ENCODE measurements at regions not wholly inside any gene's neighbourhood (a gene's known extent, or its start where the extent isn't known, plus 50 kb on each side); places are given as distances from the start of the nearest gene placed in this dataset.

- no peak for DNase-seq (ENCODE audit: low read depth)
Observed at GRCh38 chr10:105982735-105983134, 1181.8 kb downstream of the SORCS1 start.

- DNase-seq (ENCODE audit: low read depth), result no peak
Observed at GRCh38 chr10:105981679-105982078, 1182.8 kb downstream of the SORCS1 start.

GRCh38 chr10:105974803-105975456 is 1189.6 kb downstream of the SORCS1 start:
- DNase-seq (ENCODE audit: low read depth), result no peak

DNA sequence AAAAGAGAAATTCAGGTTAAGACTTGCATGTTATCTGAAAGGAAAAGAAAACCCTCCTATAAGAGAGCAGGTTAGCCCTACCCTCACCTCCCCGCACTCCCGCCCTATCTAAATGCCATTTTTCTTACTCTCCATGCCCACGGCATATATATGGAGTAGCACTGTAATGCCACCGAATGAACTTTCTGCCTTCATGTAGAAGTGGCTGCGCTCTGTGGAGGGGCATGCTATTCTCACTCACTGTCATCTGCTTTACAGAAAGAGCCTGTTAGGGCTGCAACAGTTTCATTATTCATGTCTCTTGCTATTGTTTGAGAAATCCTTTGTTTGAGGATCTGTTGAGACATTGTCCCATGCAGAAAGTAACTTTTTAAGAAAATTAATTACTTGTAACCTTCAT is 1190.6 kb downstream of the SORCS1 start:
- DNase-seq (ENCODE audit: low read depth), result no peak

GRCh38 chr10:105973360-105973759 is 1191.1 kb downstream of the SORCS1 start:
- no peak for DNase-seq (ENCODE audit: low read depth)

DNA sequence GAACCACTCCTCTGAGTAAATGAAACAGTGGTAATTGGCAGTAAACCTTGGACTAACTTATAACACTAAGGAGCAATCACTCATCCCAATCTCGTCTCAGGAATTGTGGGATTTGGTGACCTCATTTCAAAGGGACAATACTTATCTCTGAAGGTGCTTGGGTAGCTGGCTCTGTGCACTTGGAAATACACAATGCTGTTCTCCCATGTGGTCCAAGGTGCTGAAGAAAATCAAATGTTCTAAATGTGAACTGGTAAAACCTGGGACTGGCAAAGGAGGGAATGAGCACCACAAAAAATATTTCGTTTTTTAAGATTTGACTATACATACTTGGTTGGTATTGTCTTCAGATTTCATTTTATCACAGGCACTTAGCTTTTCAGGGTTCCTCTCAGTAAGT is 1193.0 kb downstream of the SORCS1 start:
- no peak for DNase-seq (ENCODE audit: low read depth)

- peak; percentile 5 for DNase-seq (ENCODE audit: low read depth)
Observed at GRCh38 chr10:105969884-105970377, 1194.6 kb downstream of the SORCS1 start.

- DNase-seq (ENCODE audit: low read depth), result no peak
Observed at GRCh38 chr10:105968666-105969065, 1195.8 kb downstream of the SORCS1 start.

GRCh38 chr10:105967256-105967655 is 1197.2 kb downstream of the SORCS1 start:
- DNase-seq (ENCODE audit: low read depth), result no peak

DNA sequence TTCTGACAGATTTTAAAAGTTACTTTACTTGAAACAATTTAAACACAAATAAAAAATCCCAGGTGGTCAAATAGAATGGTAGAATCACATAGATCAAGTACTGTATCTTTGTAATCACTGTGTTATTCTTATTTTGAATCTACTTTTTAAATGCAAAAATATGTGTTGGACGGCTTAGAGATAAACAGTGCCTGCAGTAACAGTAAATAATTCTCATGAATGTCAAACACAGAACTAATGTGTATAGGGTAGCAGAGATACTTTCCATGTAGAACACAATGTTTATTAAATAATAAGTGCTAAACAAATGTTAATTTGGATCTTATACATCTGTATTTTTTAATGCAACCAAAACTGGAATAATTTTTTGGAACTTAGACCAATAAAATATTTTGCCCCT is 1199.4 kb downstream of the SORCS1 start:
- no peak for DNase-seq (ENCODE audit: low read depth)

DNA sequence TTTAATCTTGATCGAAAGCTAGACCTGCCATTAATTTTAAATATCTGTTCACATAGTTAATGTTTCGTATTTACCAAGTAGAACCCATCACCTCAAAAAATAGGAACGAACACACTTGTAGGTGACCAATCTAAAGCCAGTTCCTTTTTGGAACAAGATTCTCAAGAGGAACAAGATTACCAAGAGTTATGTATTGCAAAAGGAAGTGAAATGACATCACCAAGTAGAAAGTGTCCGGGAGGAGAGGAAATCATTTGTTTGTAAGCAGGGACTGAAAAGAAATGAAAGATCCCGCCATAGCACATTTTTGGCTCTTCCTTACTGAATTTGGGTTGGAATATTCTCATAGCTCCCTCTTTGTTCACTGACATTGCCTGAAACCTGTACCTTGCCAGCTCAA is 1200.5 kb downstream of the SORCS1 start:
- no peak for DNase-seq (ENCODE audit: low read depth)

DNA sequence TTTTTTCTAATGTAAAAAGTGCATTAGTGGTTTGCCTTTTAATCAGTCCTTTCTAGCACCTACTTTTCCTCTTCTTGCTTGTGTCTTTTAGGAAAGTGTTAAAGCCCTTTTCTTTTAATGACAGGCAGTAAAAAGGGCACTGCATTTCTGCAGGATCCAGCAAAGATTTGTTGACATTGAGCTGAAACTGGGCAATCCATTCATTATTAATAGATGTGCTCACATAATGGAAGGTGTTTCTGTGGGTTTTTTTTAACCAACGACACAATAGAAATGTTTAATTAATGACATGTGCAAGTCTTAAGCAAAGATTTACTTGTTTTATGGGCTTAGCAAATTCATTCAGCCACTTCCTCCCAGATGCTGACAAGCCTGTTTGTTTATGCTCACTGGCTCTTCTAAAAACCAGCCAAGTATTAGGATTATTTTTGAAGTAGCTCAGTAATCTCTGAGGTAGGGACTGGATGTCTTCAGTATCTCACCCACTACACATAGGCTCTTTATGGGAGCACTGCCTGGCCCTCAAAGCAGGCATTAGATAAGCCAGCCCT is 1201.1 kb downstream of the SORCS1 start:
- DNase-seq (ENCODE audit: low read depth), result peak; percentile 45

DNA sequence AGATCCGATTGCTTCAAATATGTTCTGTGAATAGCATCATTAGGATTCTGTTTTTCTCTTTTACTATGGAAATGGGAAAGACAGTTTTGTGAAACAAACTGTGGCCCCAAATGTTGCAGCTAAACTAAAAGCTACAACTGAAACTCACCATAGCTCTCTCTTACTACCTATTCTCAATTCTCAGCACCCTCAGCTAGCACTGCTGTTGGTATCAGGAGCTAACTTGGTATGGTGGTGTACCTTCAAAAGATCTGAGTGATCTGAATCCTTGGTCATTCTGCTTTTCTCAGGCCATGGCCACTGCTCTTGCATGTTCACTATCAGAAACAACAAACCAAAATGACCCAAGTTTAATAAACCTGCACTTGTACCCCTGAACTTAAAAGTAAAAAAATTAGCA is 1208.0 kb downstream of the SORCS1 start:
- no peak for DNase-seq (ENCODE audit: low read depth)

- DNase-seq (ENCODE audit: low read depth), result no peak
Observed at GRCh38 chr10:105953861-105954260, 1210.6 kb downstream of the SORCS1 start.

DNA sequence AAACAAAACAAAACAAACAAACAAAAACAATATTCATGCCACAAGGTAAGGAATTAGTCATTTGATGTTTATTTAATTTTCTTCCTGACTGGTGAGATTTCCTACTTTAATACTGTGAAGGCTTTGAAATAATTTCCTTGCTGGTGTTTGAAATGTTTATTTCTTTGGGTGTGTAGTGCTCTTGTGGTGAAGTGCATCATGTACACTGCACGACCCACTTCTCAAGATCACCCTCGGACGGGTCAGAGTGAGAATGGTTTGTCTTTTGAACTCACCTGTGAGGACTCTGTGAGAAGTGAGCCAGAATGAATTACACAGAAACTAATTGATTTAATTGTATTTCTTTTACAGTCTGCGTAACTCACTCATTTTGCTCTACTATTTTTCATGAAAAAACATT is 1211.5 kb downstream of the SORCS1 start:
- DNase-seq (ENCODE audit: low read depth), result peak; percentile 15

GRCh38 chr10:105952153-105952552 is 1212.4 kb downstream of the SORCS1 start:
- peak; percentile 86 for DNase-seq (ENCODE audit: low read depth)

- peak; percentile 45 for DNase-seq (ENCODE audit: low read depth)
Observed at GRCh38 chr10:105950410-105950809, 1214.1 kb downstream of the SORCS1 start.

DNA sequence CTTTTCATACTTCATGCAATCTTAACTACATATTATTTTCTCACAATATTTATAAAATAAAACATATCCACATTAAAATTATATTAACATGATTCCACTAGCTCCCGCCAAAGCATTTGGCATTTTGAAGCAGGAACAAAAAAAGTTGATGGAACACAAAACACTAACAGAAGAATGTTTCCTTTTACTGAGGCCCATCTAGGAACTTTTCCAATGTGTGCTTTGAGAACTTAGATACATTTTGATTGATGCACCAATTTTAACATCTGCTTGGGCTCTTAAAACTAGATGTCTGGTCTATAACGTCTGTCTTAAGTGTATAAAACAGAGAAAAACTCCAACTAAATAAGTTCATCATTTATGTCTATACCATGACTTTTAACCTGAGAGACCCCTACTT is 1214.8 kb downstream of the SORCS1 start:
- no peak for DNase-seq (ENCODE audit: low read depth)

DNA sequence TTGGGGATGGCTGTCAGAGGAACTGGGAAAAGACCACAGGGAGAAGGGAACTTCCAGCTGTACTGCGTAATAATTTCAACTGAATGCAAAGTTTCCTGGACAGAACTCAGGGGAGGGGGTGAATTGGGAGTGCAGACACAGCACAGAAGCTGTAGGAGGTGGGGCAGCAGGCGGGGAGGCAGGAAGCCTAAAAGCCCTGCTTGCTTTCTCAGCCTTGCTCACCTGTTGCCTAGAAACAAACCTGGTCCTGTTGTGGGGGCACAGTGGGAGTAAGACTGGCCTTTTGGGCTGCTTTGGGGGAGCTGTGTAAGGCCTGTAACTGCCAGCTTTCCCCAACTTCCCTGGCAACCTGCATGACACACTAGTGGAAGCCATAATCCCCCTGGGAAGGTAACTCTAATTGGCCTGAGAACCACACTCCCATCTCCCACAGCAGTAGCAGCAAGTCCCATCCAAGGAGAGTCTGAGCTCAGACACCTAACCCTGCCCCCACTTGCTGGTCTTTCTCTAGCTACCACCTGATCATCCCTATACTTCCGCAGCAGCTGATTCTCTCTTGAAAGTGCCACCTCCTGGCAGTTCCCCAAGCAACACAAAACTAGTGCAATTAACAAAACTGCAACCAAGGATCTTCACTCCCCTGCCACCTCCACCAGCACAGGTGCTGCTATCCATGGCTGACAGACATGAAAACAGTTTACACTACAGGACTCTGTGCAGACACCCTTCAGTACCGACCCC is 1239.3 kb downstream of the SORCS1 start:
- no peak for DNase-seq (ENCODE audit: low read depth)

DNA sequence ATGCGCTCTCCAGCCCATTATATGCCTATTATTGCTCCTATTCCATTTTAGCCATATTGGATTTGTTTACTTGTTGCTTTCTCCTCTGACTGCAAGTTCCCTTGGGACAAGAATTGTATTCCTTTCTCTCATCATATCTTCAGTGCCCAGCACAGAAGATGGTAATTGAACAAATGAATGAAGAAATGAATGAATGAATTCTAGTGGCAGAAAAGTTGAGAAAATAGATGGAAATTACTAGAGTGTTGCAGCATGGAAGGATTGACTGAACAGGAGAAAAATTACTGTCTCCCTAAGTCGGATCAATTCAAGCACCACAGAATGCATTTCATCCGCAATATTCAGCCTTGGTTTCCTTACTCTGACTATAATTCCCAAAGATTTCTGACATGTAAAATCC is 1243.2 kb downstream of the SORCS1 start:
- DNase-seq (ENCODE audit: low read depth), result no peak

DNA sequence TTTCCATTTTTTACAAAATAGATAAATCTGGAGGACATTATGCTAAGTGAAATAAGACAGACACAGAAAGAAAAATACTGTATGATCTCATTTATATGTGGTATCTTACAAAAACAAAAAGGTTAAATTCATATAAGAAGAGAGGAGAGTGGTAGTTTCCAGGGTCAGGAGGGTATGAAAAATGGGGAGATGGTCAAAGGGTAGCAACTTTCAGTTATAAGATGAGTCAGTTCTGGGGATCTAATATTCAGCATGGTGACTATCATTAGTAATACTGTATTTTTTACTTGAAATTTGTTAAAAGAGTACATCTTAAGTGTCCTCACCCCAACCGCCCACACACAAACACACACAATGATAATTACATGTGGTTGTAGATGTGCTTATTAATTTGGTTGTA is 1250.1 kb downstream of the SORCS1 start:
- DNase-seq (ENCODE audit: low read depth), result no peak

DNA sequence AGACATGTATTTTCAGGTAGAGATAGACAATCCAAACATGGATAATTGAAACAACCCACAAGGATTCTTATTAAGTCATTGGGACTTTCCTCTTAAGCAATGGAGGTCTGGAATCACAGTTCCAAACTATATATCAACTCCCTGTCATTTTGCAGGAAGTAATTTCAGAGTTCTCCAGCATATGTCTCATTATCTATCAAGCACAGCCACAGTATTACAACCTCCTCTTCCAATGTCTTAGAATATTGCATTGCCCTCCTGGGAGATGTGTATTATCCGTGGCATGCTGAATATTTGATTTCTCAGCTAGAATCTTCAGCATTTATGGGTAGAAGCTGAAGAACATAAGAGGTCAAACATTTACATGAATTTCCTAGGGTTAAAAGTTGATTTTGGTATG is 1255.8 kb downstream of the SORCS1 start:
- no peak for DNase-seq (ENCODE audit: low read depth)

DNA sequence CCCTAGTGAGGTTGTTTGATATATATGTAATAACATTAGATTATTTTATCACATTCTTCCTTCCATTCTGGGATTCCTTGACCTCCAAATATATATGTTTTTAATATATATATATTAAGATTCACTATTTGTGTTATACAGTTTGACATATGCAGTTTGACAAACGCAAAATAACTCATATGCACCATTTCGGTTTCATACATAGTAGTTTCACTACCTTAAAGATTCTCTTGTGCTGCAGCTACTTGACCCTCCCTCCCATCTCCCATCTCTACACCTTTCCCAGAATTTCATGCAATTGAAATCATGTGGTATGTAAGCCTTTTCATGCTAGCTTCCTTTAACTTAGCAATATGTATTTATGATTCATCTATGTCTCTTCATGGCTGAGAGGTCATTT is 1244.4 kb downstream of the SORCS3 start:
- no peak for DNase-seq (ENCODE audit: low read depth)

All from renal cortical epithelial cell (primary cell).